ENCODE measurements at regions not wholly inside any gene's neighbourhood (a gene's known extent, or its start where the extent isn't known, plus 50 kb on each side); places are given as distances from the start of the nearest gene placed in this dataset.
A peak's percentile ranks its signal among the peaks of the same experiment; 100 is the strongest.

DNA sequence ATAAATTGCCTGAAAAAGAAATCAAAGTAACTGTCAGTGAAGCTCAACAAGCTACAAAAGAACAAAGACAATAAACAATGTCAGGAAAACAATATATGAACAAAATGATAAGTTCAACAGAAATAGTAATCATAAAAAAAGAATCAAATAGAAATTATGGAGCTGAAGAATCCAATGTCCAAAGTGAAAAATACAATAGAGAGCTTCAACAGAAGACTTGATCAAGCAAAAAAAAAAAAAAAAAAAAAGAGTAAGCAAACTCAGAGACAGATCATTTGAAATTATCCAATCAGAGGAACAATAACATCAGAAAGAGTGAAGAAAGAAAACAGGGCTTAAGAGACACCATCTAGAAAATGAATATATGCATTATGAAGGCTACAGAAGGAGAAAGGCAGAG, 251.4 kb upstream of the SAMSN1 start:
- Histone ChIP-seq H3K4me1 (ENCODE audit: control insufficient read depth, insufficient read depth, low read length) (no peaks in the 10 kb centered on the region), H3K27ac (ENCODE audit: extremely low read depth, low read depth, low read length) (no peak overlapping the region), H3K36me3 (ENCODE audit: control insufficient read depth in 2 of 2, insufficient read depth in 1 of 2, low read length in 2 of 2) (no peaks in the 10 kb centered on the region), H3K9me3 (ENCODE audit: control insufficient read depth, insufficient read depth, low read depth, low read length) (no peaks in the 10 kb centered on the region), H3K4me3 (ENCODE audit: low read depth, low read length) (no peak overlapping the region)
- TF ChIP-seq TRIM28 (IDR thresholded peaks at IDR 0.05; ENCODE audit: borderline replicate concordance, low read length) (no peak), SETDB1 (IDR thresholded peaks at IDR 0.05; ENCODE audit: insufficient read length, low read length) (peak; percentile 64), ZNF623 (tag by site-specific recombination; IDR thresholded peaks at IDR 0.05) (no peak)
- ChIA-PET CTCF (no interaction called here), POLR2A (no interaction called here)

- CTCF ChIA-PET, result no interaction called here
- H3K27ac ChIP-seq (ENCODE audit: extremely low read depth, low read depth, low read length), result no peak overlapping the region
- POLR2A ChIA-PET, result no interaction called here
- TF ChIP-seq, protein P1, sequence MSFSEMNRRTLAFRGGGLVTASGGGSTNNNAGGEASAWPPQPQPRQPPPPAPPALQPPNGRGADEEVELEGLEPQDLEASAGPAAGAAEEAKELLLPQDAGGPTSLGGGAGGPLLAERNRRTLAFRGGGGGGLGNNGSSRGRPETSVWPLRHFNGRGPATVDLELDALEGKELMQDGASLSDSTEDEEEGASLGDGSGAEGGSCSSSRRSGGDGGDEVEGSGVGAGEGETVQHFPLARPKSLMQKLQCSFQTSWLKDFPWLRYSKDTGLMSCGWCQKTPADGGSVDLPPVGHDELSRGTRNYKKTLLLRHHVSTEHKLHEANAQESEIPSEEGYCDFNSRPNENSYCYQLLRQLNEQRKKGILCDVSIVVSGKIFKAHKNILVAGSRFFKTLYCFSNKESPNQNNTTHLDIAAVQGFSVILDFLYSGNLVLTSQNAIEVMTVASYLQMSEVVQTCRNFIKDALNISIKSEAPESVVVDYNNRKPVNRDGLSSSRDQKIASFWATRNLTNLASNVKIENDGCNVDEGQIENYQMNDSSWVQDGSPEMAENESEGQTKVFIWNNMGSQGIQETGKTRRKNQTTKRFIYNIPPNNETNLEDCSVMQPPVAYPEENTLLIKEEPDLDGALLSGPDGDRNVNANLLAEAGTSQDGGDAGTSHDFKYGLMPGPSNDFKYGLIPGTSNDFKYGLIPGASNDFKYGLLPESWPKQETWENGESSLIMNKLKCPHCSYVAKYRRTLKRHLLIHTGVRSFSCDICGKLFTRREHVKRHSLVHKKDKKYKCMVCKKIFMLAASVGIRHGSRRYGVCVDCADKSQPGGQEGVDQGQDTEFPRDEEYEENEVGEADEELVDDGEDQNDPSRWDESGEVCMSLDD (tag by site-specific recombination; IDR thresholded peaks at IDR 0.05), result no peak
- TF ChIP-seq ZFP41 (tag by site-specific recombination; IDR thresholded peaks at IDR 0.05; ENCODE audit: borderline replicate concordance), result no peak
- no peak for TF ChIP-seq GLI2 (tag by site-specific recombination; IDR thresholded peaks at IDR 0.05; ENCODE audit: borderline replicate concordance, low read depth)
- no peaks in the 10 kb centered on the region for H3K4me1 ChIP-seq (ENCODE audit: control insufficient read depth, insufficient read depth, low read length)
- H3K4me3 ChIP-seq (ENCODE audit: low read depth, low read length), result no peak overlapping the region
- no peaks in the 10 kb centered on the region for H3K9me3 ChIP-seq (ENCODE audit: control insufficient read depth, insufficient read depth, low read depth, low read length)
- no peaks in the 10 kb centered on the region for H3K36me3 ChIP-seq (ENCODE audit: control insufficient read depth in 2 of 2, insufficient read depth in 1 of 2, low read length in 2 of 2)
Measured at GRCh38 chr21:14787312-14787711, 241.2 kb upstream of the SAMSN1 start.

GRCh38 chr21:14785679-14786078, 239.6 kb upstream of the SAMSN1 start:
- Histone ChIP-seq H3K9me3 (ENCODE audit: control insufficient read depth, insufficient read depth, low read depth, low read length) (no peaks in the 10 kb centered on the region), H3K4me1 (ENCODE audit: control insufficient read depth, insufficient read depth, low read length) (no peaks in the 10 kb centered on the region), H3K27ac (ENCODE audit: extremely low read depth, low read depth, low read length) (no peak overlapping the region), H3K4me3 (ENCODE audit: low read depth, low read length) (no peak overlapping the region), H3K36me3 (ENCODE audit: control insufficient read depth in 2 of 2, insufficient read depth in 1 of 2, low read length in 2 of 2) (no peaks in the 10 kb centered on the region)
- TF ChIP-seq, protein P2, sequence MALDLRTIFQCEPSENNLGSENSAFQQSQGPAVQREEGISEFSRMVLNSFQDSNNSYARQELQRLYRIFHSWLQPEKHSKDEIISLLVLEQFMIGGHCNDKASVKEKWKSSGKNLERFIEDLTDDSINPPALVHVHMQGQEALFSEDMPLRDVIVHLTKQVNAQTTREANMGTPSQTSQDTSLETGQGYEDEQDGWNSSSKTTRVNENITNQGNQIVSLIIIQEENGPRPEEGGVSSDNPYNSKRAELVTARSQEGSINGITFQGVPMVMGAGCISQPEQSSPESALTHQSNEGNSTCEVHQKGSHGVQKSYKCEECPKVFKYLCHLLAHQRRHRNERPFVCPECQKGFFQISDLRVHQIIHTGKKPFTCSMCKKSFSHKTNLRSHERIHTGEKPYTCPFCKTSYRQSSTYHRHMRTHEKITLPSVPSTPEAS (tag by site-specific recombination; IDR thresholded peaks at IDR 0.05), result no peak
- TF ChIP-seq ZNF174 (tag by site-specific recombination; IDR thresholded peaks at IDR 0.05) (no peak), ZNF692 (tag by site-specific recombination; IDR thresholded peaks at IDR 0.05) (no peak), ZNF548 (tag by site-specific recombination; IDR thresholded peaks at IDR 0.05) (no peak), ZBTB26 (tag by site-specific recombination; optimal IDR thresholded peaks at IDR 0.05) (no peak), ZNF211 (tag by site-specific recombination; IDR thresholded peaks at IDR 0.05; ENCODE audit: low read depth) (no peak), ZNF670 (tag by site-specific recombination; IDR thresholded peaks at IDR 0.05; ENCODE audit: low read depth) (no peak), KLF10 (tag by site-specific recombination; IDR thresholded peaks at IDR 0.05) (no peak)
- CTCF ChIA-PET, result no interaction called here
- POLR2A ChIA-PET, result no interaction called here
